Right hindlimb (tissue), 1 donor: ENCODE measurements at regions not wholly inside any gene's neighbourhood (a gene's known extent, or its start where the extent isn't known, plus 50 kb on each side); places are given as distances from the start of the nearest gene placed in this dataset.

ENCODE experiments used
- DNase-seq: peaks from one replicate; pipeline ENCODE4 v3.0.0-alpha.2; 2018

GRCh38 chrX:15977644-15978043 is 123.0 kb upstream of the AP1S2 start:
- DNase-seq = no peak

- DNase-seq = no peak
These were observed 121.8 kb upstream of the AP1S2 start for GRCh38 chrX:15976396-15976795.

- no peak for DNase-seq
These were observed 119.3 kb upstream of the AP1S2 start for GRCh38 chrX:15973946-15974345.

- no peak for DNase-seq
These were observed 118.7 kb upstream of the AP1S2 start for GRCh38 chrX:15973299-15973698.

GRCh38 chrX:15971696-15972095 is 117.1 kb upstream of the AP1S2 start:
- DNase-seq = no peak

GRCh38 chrX:15963858-15964257 is 109.2 kb upstream of the AP1S2 start:
- no peak for DNase-seq

- no peak for DNase-seq
These were observed 105.6 kb upstream of the AP1S2 start for GRCh38 chrX:15960237-15960636.

GRCh38 chrX:15956681-15957080 is 102.1 kb upstream of the AP1S2 start:
- DNase-seq = no peak

- no peak for DNase-seq
These were observed 99.2 kb upstream of the AP1S2 start for GRCh38 chrX:15953801-15954200.

GRCh38 chrX:15952212-15952611 is 97.6 kb upstream of the AP1S2 start:
- DNase-seq = no peak

- no peak for DNase-seq
These were observed 93.7 kb upstream of the AP1S2 start for GRCh38 chrX:15948318-15948660.

GRCh38 chrX:15947648-15948317 is 93.2 kb upstream of the AP1S2 start:
- no peak for DNase-seq

GRCh38 chrX:15946783-15947580 is 92.4 kb upstream of the AP1S2 start:
- no peak for DNase-seq

GRCh38 chrX:15943391-15943790 is 88.8 kb upstream of the AP1S2 start:
- DNase-seq = no peak

- DNase-seq = no peak
These were observed 87.7 kb upstream of the AP1S2 start for GRCh38 chrX:15942307-15942706.

- no peak for DNase-seq
These were observed 85.1 kb upstream of the AP1S2 start for GRCh38 chrX:15939737-15940136.

- DNase-seq = no peak
These were observed 83.5 kb upstream of the AP1S2 start for GRCh38 chrX:15938072-15938471.

GRCh38 chrX:15931362-15931761 is 76.7 kb upstream of the AP1S2 start:
- no peak for DNase-seq

- DNase-seq = no peak
These were observed 76.0 kb upstream of the AP1S2 start for GRCh38 chrX:15930585-15930984.

GRCh38 chrX:15929194-15929593 is 74.6 kb upstream of the AP1S2 start:
- DNase-seq = no peak

- no peak for DNase-seq
These were observed 72.0 kb upstream of the AP1S2 start for GRCh38 chrX:15926622-15927021.

GRCh38 chrX:15918003-15918402 is 63.4 kb upstream of the AP1S2 start:
- DNase-seq = no peak

- no peak for DNase-seq
These were observed 62.1 kb upstream of the AP1S2 start for GRCh38 chrX:15916704-15917084.

- no peak for DNase-seq
These were observed 61.5 kb upstream of the AP1S2 start for GRCh38 chrX:15915959-15916703.
